Right lobe of liver (tissue), 6 donors: ENCODE measurements at regions not wholly inside any gene's neighbourhood (a gene's known extent, or its start where the extent isn't known, plus 50 kb on each side); places are given as distances from the start of the nearest gene placed in this dataset.

Experiments
- ATAC-seq, 4 donors: fragments of 200-7000 bp; cut with Tn5 transposase; one replicate each; pipeline ENCODE4 v1.9.1; 2020; ENCODE audit warnings: mild to moderate bottlenecking in 4 of 4, moderate library complexity in 4 of 4
- DNase-seq, 3 donors: peaks; one replicate each; pipeline ENCODE4 v3.0.0-alpha.2; 2020
- H3K27ac ChIP-seq, 3 donors: fragments of 200-600 bp; one replicate each; pipeline ENCODE4 v1.8.0; 2022
- H3K27me3 ChIP-seq, 2 donors: fragments of 200-600 bp; one replicate each; pipeline ENCODE4 v1.8.0; 2022
- H3K36me3 ChIP-seq, 4 donors: fragments of 200-600 bp; sonication (generic) in 1 of 4; one replicate each; pipeline versions ENCODE4 v1.5.1 to v1.8.0; 2017 to 2022; ENCODE audit warnings: control low read depth in 1 of 4
- H3K4me1 ChIP-seq, 4 donors: fragments of 200-600 bp; sonication (generic) in 1 of 4; one replicate each; pipeline versions ENCODE4 v1.5.1 to v1.8.0; 2017 to 2022; ENCODE audit warnings: control low read depth in 1 of 4
- H3K4me3 ChIP-seq, 3 donors: fragments of 200-600 bp; one replicate each; pipeline ENCODE4 v1.8.0; 2022
- H3K9me3 ChIP-seq, 4 donors: fragments of 200-600 bp; sonication (generic) in 1 of 4; one replicate each; pipeline versions ENCODE4 v1.5.1 to v1.8.0; 2017 to 2022; ENCODE audit warnings: control low read depth in 1 of 4
- POLR2A ChIP-seq: fragments of 450-650 bp; IDR thresholded peaks from one replicate; pipeline ENCODE4 v1.6.1; 2017; ENCODE audit warnings: antibody characterized with exemption, mild to moderate bottlenecking
- WGBS: methylation state at CpG from one replicate; pipeline ENCODE4 v1.1.6; 2018; ENCODE audit warnings: low coverage, low lambda C conversion rate; ENCODE audit not compliant: insufficient coverage; ENCODE audit errors: missing lambda C conversion rate; 5-methylcytosine and 5-hydroxymethylcytosine counted together
- intact Hi-C, 2 donors: fragments of 100-400 bp; cut with DNase I; formaldehyde crosslinking; loops; one replicate each; pipeline versions ENCODE4 v1.11.2 to v1.14.1; 2022
- TF ChIP-seq, protein P1 (sequence below), 4 donors: fragments of 200-600 bp in 3 of 4; fragments of 450-650 bp in 1 of 4; IDR thresholded peaks; one replicate each; pipeline versions ENCODE4 v1.5.1 to v1.8.0; 2016 to 2022; ENCODE audit warnings: antibody characterized with exemption in 4 of 4, mild to moderate bottlenecking in 2 of 4
- donor health status: DM: no; HTN: yes; CAD: no.
- donor health status: DM: no; HTN: no; CAD: no.
- donor health status: DM: no; HTN: no; CAD: no.
- donor health status: DM: no; HTN: yes; CAD: no.
- donor health status: DM: no; HTN: yes; CAD: no.

DNA sequence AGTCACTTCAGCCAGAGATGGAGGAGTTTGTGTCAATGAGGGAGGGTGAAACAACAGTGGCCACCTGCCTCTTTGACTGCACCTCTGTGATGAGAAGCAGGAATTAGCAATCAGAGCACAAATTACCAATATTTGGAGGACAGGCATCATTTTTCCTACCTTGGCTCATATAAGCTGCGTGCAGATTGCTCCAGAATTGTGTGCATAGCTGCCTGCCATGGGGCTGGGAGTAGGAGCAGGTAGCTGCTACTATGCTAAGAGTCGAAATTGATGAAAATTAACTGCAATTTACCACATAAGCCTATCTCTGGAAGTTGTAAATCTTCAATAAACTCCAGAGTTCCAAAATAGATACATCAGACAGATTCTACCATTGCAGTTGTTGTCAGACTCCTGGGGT, 167.5 kb upstream of the HTR2A start:
- Histone ChIP-seq H3K4me3 (no peak overlapping the region), H3K4me1 (no peaks in the 10 kb centered on the region), H3K27me3 (no peaks in the 10 kb centered on the region), H3K27ac (no peak overlapping the region), H3K36me3 (no peaks in the 10 kb centered on the region), H3K9me3 (peaks cover 0 to 6% (median 0%) of the 10 kb centered on the region in 4 donors)
- DNase-seq (no peak), ATAC-seq (no peak)
- intact Hi-C loops, result no loop called here
- TF ChIP-seq, protein P1, sequence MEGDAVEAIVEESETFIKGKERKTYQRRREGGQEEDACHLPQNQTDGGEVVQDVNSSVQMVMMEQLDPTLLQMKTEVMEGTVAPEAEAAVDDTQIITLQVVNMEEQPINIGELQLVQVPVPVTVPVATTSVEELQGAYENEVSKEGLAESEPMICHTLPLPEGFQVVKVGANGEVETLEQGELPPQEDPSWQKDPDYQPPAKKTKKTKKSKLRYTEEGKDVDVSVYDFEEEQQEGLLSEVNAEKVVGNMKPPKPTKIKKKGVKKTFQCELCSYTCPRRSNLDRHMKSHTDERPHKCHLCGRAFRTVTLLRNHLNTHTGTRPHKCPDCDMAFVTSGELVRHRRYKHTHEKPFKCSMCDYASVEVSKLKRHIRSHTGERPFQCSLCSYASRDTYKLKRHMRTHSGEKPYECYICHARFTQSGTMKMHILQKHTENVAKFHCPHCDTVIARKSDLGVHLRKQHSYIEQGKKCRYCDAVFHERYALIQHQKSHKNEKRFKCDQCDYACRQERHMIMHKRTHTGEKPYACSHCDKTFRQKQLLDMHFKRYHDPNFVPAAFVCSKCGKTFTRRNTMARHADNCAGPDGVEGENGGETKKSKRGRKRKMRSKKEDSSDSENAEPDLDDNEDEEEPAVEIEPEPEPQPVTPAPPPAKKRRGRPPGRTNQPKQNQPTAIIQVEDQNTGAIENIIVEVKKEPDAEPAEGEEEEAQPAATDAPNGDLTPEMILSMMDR (IDR thresholded peaks at IDR 0.05), result no peak
- no peak for TF ChIP-seq POLR2A
- 18% methylated on average over 2 of the region's 2 CpGs for WGBS

DNA sequence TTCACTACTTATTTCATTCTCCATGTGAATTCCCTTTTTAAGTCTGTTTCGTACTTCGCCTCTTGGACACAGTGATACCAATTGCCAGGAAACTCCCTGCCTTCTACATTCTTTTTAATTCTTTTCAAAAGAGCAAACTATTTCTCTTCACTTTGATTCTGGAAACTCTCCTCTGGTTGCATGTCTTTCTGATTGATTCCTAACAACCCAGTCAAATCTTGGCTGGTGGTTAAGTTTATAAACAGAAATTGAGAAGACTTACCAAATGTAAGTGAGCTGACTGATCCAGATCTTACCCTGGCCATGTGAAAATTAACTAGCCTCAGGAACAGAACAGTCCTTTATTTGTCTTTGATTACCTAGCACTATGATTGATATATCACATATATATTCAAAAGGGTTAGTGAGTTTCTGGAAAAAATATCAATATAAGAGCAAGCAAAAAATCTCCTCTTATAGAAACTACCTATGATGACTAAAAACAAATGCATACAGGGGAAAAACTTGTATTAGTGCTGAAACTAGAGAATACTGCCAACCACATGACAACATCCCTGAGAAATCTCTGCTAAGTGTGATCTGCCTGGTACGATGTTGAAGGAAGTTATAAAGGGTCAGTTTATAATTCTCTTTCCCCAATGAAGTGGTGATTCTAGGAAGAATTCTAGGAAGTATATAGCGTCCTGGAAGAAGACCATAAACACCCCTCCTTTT, 152.6 kb upstream of the HTR2A start:
- H3K4me3 ChIP-seq, result no peak overlapping the region
- no peak for DNase-seq
- H3K9me3 ChIP-seq, result no peaks in the 10 kb centered on the region
- TF ChIP-seq, protein P1 (IDR thresholded peaks at IDR 0.05), result no peak
- no peak for TF ChIP-seq POLR2A
- no peaks in the 10 kb centered on the region for H3K4me1 ChIP-seq
- no peak overlapping the region for H3K27ac ChIP-seq
- H3K27me3 ChIP-seq, result no peaks in the 10 kb centered on the region
- 67% methylated on average over 4 of the region's 4 CpGs for WGBS
- no peaks in the 10 kb centered on the region for H3K36me3 ChIP-seq
- ATAC-seq, result no peak
- intact Hi-C loops, result no loop called here

GRCh38 chr13:47046706-47047105, 149.9 kb upstream of the HTR2A start:
- no peak for DNase-seq
- Histone ChIP-seq H3K27me3 (no peaks in the 10 kb centered on the region), H3K4me1 (no peaks in the 10 kb centered on the region), H3K4me3 (no peak overlapping the region), H3K27ac (no peak overlapping the region), H3K36me3 (no peaks in the 10 kb centered on the region), H3K9me3 (no peaks in the 10 kb centered on the region)
- WGBS, result 44% methylated on average over 2 of the region's 2 CpGs
- TF ChIP-seq, protein P1 (IDR thresholded peaks at IDR 0.05), result no peak
- TF ChIP-seq POLR2A, result no peak
- no peak for ATAC-seq
- intact Hi-C loops, result no loop called here

DNA sequence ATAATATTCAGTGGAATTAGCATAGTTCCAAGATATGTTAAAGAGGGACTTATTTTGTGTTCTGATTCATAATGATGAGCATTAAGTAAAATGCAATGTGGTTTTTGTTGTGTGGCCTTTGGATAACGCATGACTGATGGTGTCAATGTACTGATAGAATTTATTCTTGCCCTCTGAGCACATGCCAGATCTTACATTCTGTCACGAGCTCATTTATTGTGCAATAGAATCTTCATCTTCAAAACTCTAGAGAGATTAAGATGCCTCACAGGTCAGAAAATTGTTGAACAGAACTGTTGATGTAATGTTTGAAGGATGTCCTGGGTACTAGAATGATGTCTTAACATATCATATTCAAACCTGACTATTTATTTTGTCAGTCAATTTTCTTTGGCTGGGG, 148.0 kb upstream of the HTR2A start:
- intact Hi-C loops, result no loop called here
- no peak overlapping the region for H3K4me3 ChIP-seq
- H3K4me1 ChIP-seq, result no peaks in the 10 kb centered on the region
- WGBS, result 37% methylated on average over 2 of the region's 2 CpGs
- TF ChIP-seq POLR2A, result no peak
- TF ChIP-seq, protein P1 (IDR thresholded peaks at IDR 0.05), result no peak
- no peaks in the 10 kb centered on the region for H3K27me3 ChIP-seq
- no peaks in the 10 kb centered on the region for H3K9me3 ChIP-seq
- DNase-seq (no peak), ATAC-seq (no peak)
- no peak overlapping the region for H3K27ac ChIP-seq
- no peaks in the 10 kb centered on the region for H3K36me3 ChIP-seq
